ENCODE measurements at regions not wholly inside any gene's neighbourhood (a gene's known extent, or its start where the extent isn't known, plus 50 kb on each side); places are given as distances from the start of the nearest gene placed in this dataset.
"Not testable (repeated sequence)": the region's sequence is repeated elsewhere in the genome, so short reads cannot be mapped to it uniquely, and the experiment has no call there.

DNA sequence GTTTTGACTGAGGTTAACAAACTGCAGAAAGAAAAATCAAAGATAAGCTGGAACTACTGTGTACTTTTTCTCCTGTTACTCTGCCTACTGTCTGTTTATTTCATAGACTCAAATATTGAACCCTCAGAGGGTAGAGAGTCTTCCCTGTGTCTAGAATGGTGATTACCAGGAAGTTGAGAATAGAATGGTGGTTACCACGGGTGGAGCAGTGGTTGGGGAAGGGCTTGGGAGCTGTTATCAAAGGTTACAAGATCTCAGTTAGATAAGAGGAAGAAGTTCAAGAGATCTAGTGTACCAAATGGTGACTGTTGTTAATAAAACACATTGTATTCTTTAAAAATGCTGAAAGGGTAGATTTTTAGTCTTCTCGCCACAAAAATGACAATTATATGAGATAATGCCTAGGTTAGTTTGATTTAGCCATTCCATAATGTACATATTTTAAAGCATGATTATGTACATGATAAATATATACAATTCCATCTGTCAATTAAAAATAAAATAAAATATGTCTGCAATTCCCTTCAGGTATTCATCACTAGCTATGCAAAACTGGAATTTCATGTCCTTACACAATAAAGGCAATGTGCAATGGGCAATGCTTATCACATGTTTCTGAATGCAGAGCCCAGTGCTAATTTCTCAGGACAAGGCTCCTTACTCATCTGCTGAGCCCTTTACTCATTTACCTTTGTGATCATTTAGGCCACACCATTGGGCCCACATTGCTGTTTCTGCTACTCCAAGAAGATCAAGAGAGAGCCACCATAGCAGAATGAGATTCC lies 474.3 kb upstream of the CAMK1G start:
- H3K4me3 ChIP-seq = no peak overlapping the region

DNA sequence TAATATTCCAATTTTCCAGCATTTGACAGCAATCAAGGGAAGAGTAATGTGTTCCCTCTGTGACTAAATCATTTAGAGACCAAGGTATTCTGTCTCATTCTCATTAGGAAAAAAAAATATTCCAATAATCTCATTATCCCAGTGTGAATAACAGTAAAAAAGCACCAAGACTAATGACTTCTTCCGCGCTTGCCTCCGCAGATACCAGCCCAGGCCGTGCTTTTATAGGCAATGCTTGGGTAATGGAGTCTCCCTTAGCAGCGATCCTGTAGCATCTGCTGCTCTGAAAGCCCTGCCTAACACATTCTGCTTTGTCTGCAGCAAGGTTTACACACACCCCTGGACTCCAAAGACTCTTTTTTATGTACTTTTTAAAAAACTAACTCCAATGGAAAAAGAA lies 470.0 kb upstream of the CAMK1G start:
- WGBS, 3 donors = 42 to 52% (median 42%) methylated on average over 5 of the region's 5 CpGs
- TF ChIP-seq, protein P1, sequence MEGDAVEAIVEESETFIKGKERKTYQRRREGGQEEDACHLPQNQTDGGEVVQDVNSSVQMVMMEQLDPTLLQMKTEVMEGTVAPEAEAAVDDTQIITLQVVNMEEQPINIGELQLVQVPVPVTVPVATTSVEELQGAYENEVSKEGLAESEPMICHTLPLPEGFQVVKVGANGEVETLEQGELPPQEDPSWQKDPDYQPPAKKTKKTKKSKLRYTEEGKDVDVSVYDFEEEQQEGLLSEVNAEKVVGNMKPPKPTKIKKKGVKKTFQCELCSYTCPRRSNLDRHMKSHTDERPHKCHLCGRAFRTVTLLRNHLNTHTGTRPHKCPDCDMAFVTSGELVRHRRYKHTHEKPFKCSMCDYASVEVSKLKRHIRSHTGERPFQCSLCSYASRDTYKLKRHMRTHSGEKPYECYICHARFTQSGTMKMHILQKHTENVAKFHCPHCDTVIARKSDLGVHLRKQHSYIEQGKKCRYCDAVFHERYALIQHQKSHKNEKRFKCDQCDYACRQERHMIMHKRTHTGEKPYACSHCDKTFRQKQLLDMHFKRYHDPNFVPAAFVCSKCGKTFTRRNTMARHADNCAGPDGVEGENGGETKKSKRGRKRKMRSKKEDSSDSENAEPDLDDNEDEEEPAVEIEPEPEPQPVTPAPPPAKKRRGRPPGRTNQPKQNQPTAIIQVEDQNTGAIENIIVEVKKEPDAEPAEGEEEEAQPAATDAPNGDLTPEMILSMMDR (IDR thresholded peaks at IDR 0.05) = no peak
- TF ChIP-seq POLR2A (IDR thresholded peaks at IDR 0.05) (no peak), EP300 (IDR thresholded peaks at IDR 0.05) (no peak)
- intact Hi-C loops (cut with DNase I) = no loop called here

More for the DNA sequence above, 474.3 kb upstream of the CAMK1G start:
- no peaks in the 10 kb centered on the region for H3K36me3 ChIP-seq
- H3K27ac ChIP-seq = no peak overlapping the region
- no peaks in the 10 kb centered on the region for H3K4me1 ChIP-seq (ENCODE audit: insufficient read depth)
- no peak for TF ChIP-seq POLR2A (IDR thresholded peaks at IDR 0.05)
- TF ChIP-seq, protein P1 (IDR thresholded peaks at IDR 0.05) = no peak
- no peak for TF ChIP-seq EP300 (IDR thresholded peaks at IDR 0.05)
- no peaks in the 10 kb centered on the region for H3K27me3 ChIP-seq
- WGBS, 3 donors = 80 to 89% (median 84%) methylated on average over 2 of the region's 2 CpGs
- intact Hi-C loops (cut with DNase I) = no loop called here
- no peak for DNase-seq
- no peaks in the 10 kb centered on the region for H3K9me3 ChIP-seq

DNA sequence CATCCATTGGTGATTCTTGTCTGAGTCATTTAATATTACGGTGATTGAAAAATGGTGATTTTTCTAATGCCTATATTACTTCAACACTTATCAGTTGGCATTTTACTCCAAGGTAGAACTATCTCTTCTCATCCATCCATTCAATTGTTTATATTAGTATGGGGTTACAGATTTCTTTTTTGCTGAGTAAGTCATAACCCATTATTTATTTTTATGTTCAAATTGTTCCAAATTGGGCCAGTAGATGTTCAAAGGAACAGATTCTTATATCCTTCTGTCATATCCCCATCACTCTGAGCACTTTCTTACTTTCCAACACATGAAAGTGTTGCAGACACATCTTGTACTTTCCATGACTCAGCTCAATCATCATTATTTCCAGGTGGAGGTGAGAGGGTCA lies 466.8 kb upstream of the CAMK1G start:
- intact Hi-C loops (cut with DNase I) = no loop called here
- Histone ChIP-seq H3K27ac (no peak overlapping the region), H3K36me3 (no peaks in the 10 kb centered on the region), H3K9me3 (no peaks in the 10 kb centered on the region), H3K4me3 (no peak overlapping the region), H3K27me3 (no peaks in the 10 kb centered on the region), H3K4me1 (ENCODE audit: insufficient read depth) (no peaks in the 10 kb centered on the region)
- TF ChIP-seq, protein P1 (IDR thresholded peaks at IDR 0.05) = no peak
- TF ChIP-seq POLR2A (IDR thresholded peaks at IDR 0.05) (no peak), EP300 (IDR thresholded peaks at IDR 0.05) (no peak)
- WGBS, 3 donors = 95 to 99% (median 96%) methylated on average over 1 of the region's 1 CpG
- no peak for DNase-seq

More for the DNA sequence above, 470.0 kb upstream of the CAMK1G start:
- no peak for DNase-seq
- no peaks in the 10 kb centered on the region for H3K9me3 ChIP-seq
- no peak overlapping the region for H3K4me3 ChIP-seq
- H3K27me3 ChIP-seq = no peaks in the 10 kb centered on the region
- H3K4me1 ChIP-seq (ENCODE audit: insufficient read depth) = no peaks in the 10 kb centered on the region
- H3K36me3 ChIP-seq = no peaks in the 10 kb centered on the region
- H3K27ac ChIP-seq = no peak overlapping the region

DNA sequence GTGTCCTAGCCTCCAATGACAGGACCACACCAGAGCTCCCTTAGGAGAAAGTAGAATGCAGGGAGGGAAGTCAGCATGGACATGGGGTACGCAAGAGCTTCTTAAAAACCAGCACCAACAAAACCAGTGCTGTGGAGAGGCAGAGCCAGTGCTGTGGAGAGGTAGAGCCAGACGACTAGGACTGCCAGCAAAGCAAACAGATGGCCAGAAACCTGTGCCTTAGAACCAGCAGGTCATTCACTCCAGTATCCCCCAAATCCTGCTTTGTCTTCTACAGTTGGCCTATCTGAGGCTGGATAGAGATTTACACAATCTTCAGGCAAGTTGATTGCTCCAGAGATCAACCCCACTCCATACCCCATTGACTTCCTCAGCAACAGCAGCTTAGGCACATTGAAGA lies 459.9 kb upstream of the CAMK1G start:
- Histone ChIP-seq H3K9me3 (no peaks in the 10 kb centered on the region), H3K27ac (no peak overlapping the region)
- TF ChIP-seq EP300 (IDR thresholded peaks at IDR 0.05) = no peak
- TF ChIP-seq, protein P1 (IDR thresholded peaks at IDR 0.05) = no peak
- TF ChIP-seq POLR2A (IDR thresholded peaks at IDR 0.05) = no peak

DNA sequence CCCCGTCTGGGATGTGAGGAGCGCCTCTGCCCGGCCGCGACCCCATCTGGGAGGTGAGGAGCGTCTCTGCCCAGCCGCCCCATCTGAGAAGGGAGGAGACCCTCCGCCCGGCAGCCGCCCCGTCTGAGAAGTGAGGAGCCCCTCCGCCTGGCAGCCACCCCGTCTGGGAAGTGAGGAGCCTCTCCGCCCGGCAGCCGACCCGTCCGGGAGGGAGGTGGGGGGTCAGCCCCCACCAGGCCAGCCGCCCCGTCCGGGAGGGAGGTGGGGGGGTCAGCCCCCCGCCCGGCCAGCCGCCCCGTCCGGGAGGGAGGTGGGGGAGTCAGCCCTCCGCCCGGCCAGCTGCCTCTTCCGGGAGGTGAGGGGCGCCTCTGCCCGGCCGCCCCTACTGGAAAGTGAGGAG lies 454.4 kb upstream of the CAMK1G start:
- H3K27me3 ChIP-seq = not testable (repeated sequence)

More for the DNA sequence above, 459.9 kb upstream of the CAMK1G start:
- Histone ChIP-seq H3K4me1 (ENCODE audit: insufficient read depth) (no peaks in the 10 kb centered on the region), H3K36me3 (no peaks in the 10 kb centered on the region), H3K4me3 (no peak overlapping the region), H3K27me3 (no peaks in the 10 kb centered on the region)
- 59 to 62% (median 60%) methylated on average over 2 of the region's 2 CpGs for WGBS, 3 donors
- no peak for DNase-seq
- intact Hi-C loops (cut with DNase I) = no loop called here

More for the DNA sequence above, 454.4 kb upstream of the CAMK1G start:
- H3K36me3 ChIP-seq; H3K4me1 ChIP-seq (ENCODE audit: insufficient read depth); H3K9me3 ChIP-seq; DNase-seq; intact Hi-C loops (cut with DNase I); H3K4me3 ChIP-seq; H3K27ac ChIP-seq: not testable (repeated sequence)
- WGBS, 3 donors = 94% methylated on average over 25 of the region's 32 CpGs; no CpG with 5 or more reads in 2 of the 3 donors
